ENCODE measurements at regions not wholly inside any gene's neighbourhood (a gene's known extent, or its start where the extent isn't known, plus 50 kb on each side); places are given as distances from the start of the nearest gene placed in this dataset.

DNA sequence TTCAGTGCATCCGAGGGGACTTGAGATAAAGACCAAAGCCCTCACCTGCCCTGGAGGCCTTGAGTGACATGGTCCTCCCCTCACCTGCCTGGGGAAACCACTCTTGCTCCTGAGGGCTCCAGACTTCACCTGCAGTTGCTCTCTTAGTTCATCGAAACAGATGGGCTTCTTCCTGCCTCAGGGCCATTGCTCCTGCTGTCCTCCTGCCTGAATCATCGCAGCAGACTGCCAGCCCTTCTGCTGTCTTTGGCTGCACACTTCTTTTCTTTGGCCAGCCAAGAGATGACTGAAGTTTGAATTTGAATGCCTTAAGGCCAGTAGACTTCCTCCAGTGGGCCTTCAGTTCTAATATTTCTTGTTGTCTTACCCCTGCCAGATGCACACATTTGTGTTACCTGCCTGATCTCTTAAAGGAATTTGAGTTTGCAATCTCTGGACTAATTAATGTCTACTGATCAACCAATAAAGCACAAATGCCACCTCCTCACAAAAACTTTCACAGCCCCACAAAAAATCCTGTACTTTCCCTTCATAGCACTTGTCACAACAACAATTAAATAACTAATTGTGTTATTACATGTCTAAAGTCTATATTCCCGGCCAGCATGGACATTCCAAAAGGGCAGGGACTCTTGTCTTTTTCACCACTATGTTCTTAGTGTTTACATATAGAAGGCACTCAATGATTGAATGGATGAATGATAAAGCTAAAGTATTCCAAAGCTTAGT, 56.7 kb upstream of the SGK1 start:
- TF ChIP-seq, protein P1, sequence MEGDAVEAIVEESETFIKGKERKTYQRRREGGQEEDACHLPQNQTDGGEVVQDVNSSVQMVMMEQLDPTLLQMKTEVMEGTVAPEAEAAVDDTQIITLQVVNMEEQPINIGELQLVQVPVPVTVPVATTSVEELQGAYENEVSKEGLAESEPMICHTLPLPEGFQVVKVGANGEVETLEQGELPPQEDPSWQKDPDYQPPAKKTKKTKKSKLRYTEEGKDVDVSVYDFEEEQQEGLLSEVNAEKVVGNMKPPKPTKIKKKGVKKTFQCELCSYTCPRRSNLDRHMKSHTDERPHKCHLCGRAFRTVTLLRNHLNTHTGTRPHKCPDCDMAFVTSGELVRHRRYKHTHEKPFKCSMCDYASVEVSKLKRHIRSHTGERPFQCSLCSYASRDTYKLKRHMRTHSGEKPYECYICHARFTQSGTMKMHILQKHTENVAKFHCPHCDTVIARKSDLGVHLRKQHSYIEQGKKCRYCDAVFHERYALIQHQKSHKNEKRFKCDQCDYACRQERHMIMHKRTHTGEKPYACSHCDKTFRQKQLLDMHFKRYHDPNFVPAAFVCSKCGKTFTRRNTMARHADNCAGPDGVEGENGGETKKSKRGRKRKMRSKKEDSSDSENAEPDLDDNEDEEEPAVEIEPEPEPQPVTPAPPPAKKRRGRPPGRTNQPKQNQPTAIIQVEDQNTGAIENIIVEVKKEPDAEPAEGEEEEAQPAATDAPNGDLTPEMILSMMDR (IDR thresholded peaks at IDR 0.05) = no peak
- TF ChIP-seq POLR2A (IDR thresholded peaks at IDR 0.05) = no peak
